Lung (tissue), 11 donors: ENCODE measurements at regions not wholly inside any gene's neighbourhood (a gene's known extent, or its start where the extent isn't known, plus 50 kb on each side); places are given as distances from the start of the nearest gene placed in this dataset.
A peak's percentile ranks its signal among the peaks of the same experiment; 100 is the strongest.

ENCODE experiments used
- ATAC-seq: fragments of 200-7000 bp; cut with Tn5 transposase; one replicate; pipeline ENCODE4 v1.9.1; 2020; ENCODE audit warnings: moderate number of reproducible peaks; ENCODE audit not compliant: insufficient read depth, low FRiP score
- DNase-seq, 3 donors: peaks; one replicate each; pipeline ENCODE4 v3.0.0-alpha.2; 2013 to 2017
- H3K27ac ChIP-seq, 2 donors: one replicate each; pipeline ENCODE4 v1.5.1; 2013; ENCODE audit warnings: mild to moderate bottlenecking in 2 of 2, moderate library complexity in 2 of 2, control low read depth in 1 of 2, inconsistent platforms in 1 of 2, low read depth in 1 of 2, low read length in 1 of 2
- H3K27me3 ChIP-seq, 3 donors: one replicate each; pipeline ENCODE4 v1.5.1; 2013; ENCODE audit warnings: low read length in 2 of 3; ENCODE audit not compliant: control insufficient read depth in 3 of 3, insufficient read depth in 3 of 3
- H3K36me3 ChIP-seq, 4 donors: one replicate each; pipeline ENCODE4 v1.5.1; 2013; ENCODE audit warnings: low read length in 4 of 4, mild to moderate bottlenecking in 1 of 4, moderate library complexity in 1 of 4; ENCODE audit not compliant: control insufficient read depth in 4 of 4, insufficient read depth in 4 of 4
- H3K4me1 ChIP-seq, 5 donors: one replicate each; pipeline ENCODE4 v1.5.1; 2013; ENCODE audit warnings: low read length in 5 of 5, mild to moderate bottlenecking in 2 of 5, moderate library complexity in 1 of 5; ENCODE audit not compliant: control insufficient read depth in 5 of 5, insufficient read depth in 5 of 5
- H3K4me3 ChIP-seq: one replicate; pipeline ENCODE4 v1.5.1; 2013; ENCODE audit warnings: mild to moderate bottlenecking, control low read depth, moderate library complexity
- H3K9ac ChIP-seq, 2 donors: one replicate each; pipeline ENCODE4 v1.5.1; 2013; ENCODE audit warnings: low read length in 2 of 2, control low read depth in 1 of 2; ENCODE audit not compliant: insufficient read depth in 1 of 2
- H3K9me3 ChIP-seq, 4 donors: one replicate each; pipeline ENCODE4 v1.5.1; 2013; ENCODE audit warnings: low read length in 3 of 4, mild to moderate bottlenecking in 1 of 4, moderate library complexity in 1 of 4; ENCODE audit not compliant: control insufficient read depth in 4 of 4, insufficient read depth in 3 of 4
- WGBS, 2 donors: extraction: QIAGEN DNeasy Blood & Tissue Kit; methylation state at CpG; one replicate each; pipeline ENCODE4 v1.1.7; 2013; 5-methylcytosine and 5-hydroxymethylcytosine counted together
- TF ChIP-seq, protein P1 (sequence below): IDR thresholded peaks from 2 replicates; pipeline ENCODE4 v1.5.1; 2012; ENCODE audit warnings: mild to moderate bottlenecking; ENCODE audit errors: control extremely low read depth, extremely low read depth
- donor health status: control.
- donor health status: control.
- donor health status: Bipolar disorder and iron deficiency.
- donor health status: healthy.
- donor health status: DM: yes; HTN: yes; CAD: no.

DNA sequence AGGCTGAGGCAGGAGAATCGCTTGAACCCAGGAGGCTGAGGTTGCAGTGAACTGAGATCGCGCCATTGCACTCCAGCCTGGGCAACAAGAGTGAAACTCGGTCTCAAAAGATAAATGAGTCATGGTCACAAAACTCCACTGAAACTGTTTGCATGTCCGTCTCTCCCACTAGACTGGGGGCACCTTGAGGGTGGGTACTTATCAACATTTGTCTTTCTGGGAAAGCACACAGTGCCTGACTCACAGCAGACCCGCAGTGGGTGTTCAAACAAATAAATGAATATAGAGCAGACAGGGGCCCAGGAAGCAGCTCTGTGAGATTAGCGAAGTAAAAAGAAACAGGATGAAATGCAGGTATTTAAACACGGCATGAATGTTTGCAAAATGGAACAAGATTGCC lies 211.1 kb upstream of the GATA6 start:
- no peak for ATAC-seq

DNA sequence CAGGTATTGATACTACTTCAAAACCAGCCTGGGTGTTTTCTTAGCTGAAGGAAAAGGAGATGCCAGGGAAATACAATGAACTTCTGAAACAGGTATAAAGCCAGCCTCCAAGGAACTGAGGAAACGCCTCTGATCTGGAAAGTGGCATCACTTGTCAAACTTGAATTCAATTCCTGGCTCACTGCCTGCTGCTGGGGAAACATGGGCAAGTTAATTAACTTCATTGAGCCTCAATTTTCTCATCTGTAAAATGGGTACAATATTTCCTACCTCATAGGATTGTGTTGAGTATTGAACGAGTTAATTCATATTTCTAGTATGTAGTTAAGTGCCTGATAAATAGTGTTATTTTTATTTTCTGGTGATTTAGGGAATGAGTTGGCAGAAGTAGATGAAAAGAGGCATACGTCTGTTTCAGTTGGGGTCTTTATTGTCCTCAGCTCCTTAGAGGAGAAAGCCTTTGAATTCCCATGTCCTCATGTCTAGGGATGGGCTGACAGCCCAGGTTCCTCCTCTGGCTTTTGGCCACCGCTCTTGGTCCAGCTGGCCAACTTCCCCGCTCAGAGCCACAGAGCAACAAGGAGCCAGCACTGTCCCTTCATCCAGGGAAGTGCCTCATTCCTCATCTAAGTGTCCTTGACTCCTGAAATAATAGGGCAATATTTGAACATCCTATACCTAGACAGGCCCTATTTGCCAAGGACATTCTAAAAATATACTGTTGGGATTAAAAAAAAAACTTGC lies 210.5 kb upstream of the GATA6 start:
- DNase-seq (no peak), ATAC-seq (no peak)
- Histone ChIP-seq H3K27me3 (no peaks in the 10 kb centered on the region), H3K36me3 (no peaks in the 10 kb centered on the region), H3K9ac (no peak overlapping the region), H3K4me1 (no peaks in the 10 kb centered on the region), H3K27ac (no peak overlapping the region), H3K9me3 (peaks cover 0 to 3% (median 0%) of the 10 kb centered on the region in 4 donors), H3K4me3 (no peak overlapping the region)
- 80 to 90% methylated on average over 5 of the region's 5 CpGs for WGBS, 2 donors
- TF ChIP-seq, protein P1, sequence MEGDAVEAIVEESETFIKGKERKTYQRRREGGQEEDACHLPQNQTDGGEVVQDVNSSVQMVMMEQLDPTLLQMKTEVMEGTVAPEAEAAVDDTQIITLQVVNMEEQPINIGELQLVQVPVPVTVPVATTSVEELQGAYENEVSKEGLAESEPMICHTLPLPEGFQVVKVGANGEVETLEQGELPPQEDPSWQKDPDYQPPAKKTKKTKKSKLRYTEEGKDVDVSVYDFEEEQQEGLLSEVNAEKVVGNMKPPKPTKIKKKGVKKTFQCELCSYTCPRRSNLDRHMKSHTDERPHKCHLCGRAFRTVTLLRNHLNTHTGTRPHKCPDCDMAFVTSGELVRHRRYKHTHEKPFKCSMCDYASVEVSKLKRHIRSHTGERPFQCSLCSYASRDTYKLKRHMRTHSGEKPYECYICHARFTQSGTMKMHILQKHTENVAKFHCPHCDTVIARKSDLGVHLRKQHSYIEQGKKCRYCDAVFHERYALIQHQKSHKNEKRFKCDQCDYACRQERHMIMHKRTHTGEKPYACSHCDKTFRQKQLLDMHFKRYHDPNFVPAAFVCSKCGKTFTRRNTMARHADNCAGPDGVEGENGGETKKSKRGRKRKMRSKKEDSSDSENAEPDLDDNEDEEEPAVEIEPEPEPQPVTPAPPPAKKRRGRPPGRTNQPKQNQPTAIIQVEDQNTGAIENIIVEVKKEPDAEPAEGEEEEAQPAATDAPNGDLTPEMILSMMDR: no peak

More for the DNA sequence above, 211.1 kb upstream of the GATA6 start:
- no peaks in the 10 kb centered on the region for H3K27me3 ChIP-seq
- no peak overlapping the region for H3K4me3 ChIP-seq
- H3K4me1 ChIP-seq: no peaks in the 10 kb centered on the region
- no peak for DNase-seq
- H3K9me3 ChIP-seq: peaks cover 0 to 3% (median 0%) of the 10 kb centered on the region in 4 donors
- no peaks in the 10 kb centered on the region for H3K36me3 ChIP-seq
- 75 to 87% methylated on average over 8 of the region's 8 CpGs for WGBS, 2 donors
- no peak overlapping the region for H3K9ac ChIP-seq
- TF ChIP-seq, protein P1: no peak
- no peak overlapping the region for H3K27ac ChIP-seq

DNA sequence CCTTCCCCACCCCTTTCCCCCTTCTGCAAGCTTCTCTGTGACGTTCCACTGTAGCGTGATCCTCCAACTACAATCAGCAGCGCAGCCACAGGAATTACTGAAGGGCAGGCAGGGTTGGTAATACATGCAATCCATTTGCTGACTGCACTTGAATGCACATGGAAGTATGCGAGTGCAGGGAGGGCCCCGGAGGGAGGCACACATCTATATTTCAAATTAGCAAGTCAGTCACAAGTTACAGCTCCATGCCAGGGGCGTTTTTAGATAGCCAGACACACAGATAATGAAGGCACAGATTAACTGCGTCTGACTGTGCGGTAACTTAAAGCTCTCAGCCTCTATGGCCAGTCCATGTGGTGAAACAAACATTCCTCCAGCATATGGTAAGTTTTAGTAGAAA lies 209.2 kb upstream of the GATA6 start:
- Histone ChIP-seq H3K4me1 (no peaks in the 10 kb centered on the region), H3K36me3 (no peaks in the 10 kb centered on the region), H3K9ac (no peak overlapping the region), H3K27ac (no peak overlapping the region), H3K9me3 (no peaks in the 10 kb centered on the region), H3K27me3 (no peaks in the 10 kb centered on the region), H3K4me3 (no peak overlapping the region)
- ATAC-seq (no peak), DNase-seq (peak in 2 of 3 donors; percentile 27 to 29)
- TF ChIP-seq, protein P1: no peak
- 65 to 71% methylated on average over 8 of the region's 8 CpGs for whole genome bisulfite sequencing, 2 donors

DNA sequence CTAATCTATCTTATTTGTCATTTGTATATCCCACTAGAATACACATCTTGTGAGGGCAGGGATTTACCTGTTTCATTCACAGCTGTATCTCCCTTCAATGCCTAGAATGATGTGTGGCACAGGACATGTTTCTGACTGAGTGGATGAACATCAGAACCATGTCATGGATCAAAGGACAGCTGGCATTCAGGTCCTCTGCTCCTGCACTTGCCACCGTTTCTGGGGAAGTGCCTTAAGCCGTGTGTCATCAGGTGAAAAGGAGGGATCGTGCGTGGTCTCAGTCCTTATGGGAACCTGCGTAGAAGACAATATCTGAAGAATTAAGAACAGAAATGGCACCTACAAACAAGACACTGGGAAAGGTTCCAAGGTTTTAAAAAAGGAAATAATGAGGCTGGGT lies 206.1 kb upstream of the GATA6 start:
- no peaks in the 10 kb centered on the region for H3K4me1 ChIP-seq
- 92 to 95% methylated on average over 5 of the region's 5 CpGs for WGBS, 2 donors
- TF ChIP-seq, protein P1: no peak
- ATAC-seq (no peak), DNase-seq (no peak)
- H3K9ac ChIP-seq: no peak overlapping the region
- no peaks in the 10 kb centered on the region for H3K9me3 ChIP-seq
- no peak overlapping the region for H3K27ac ChIP-seq
- no peaks in the 10 kb centered on the region for H3K36me3 ChIP-seq
- no peaks in the 10 kb centered on the region for H3K27me3 ChIP-seq
- no peak overlapping the region for H3K4me3 ChIP-seq
